H1 (cell line): ENCODE measurements at regions not wholly inside any gene's neighbourhood (a gene's known extent, or its start where the extent isn't known, plus 50 kb on each side); places are given as distances from the start of the nearest gene placed in this dataset.

Source experiments
- CTCF ChIA-PET: fragments of 300-600 bp; sonication (Branson Sonifier 250); formaldehyde crosslinking; loops from one replicate; lab custom pipeline; 2021; ENCODE audit not compliant: partially characterized antibody; lab: Charles Lee
- POLR2A ChIA-PET: fragments of 300-600 bp; sonication (Branson Sonifier 250); formaldehyde crosslinking; loops from one replicate; lab custom pipeline; 2021; ENCODE audit warnings: inconsistent platforms; ENCODE audit not compliant: partially characterized antibody; lab: Charles Lee
- DNase-seq, 2 experiments: peaks; one replicate each; pipeline versions ENCODE4 v3.0.0 to v3.0.0-alpha.2; 2010 to 2022; ENCODE audit warnings: low spot score in 2 of 2, low read depth in 1 of 2, mixed read lengths in 1 of 2
- FAIRE-seq: peaks from 2 replicates; lab custom pipeline; 2011; peaks lifted over from hg19 to GRCh38; lab: Jason Lieb, UNC
- H2AFZ ChIP-seq: 2 replicates; pipeline ENCODE4 v1.8.1; 2012; ENCODE audit warnings: low read length, inconsistent platforms
- H2AK5ac ChIP-seq: 2 replicates; pipeline ENCODE4 v1.6.1; 2013; ENCODE audit warnings: low read depth, low read length
- H2BK120ac ChIP-seq: replicated peaks from 2 replicates; pipeline ENCODE3; 2013; ENCODE audit warnings: low read depth, low read length, inconsistent platforms
- H2BK12ac ChIP-seq: 2 replicates; pipeline ENCODE4 v1.6.1; 2013; ENCODE audit warnings: low read depth, low read length
- H2BK15ac ChIP-seq: 2 replicates; pipeline ENCODE4 v1.6.1; 2013; ENCODE audit warnings: low read length
- H2BK20ac ChIP-seq: 2 replicates; pipeline ENCODE4 v1.6.1; 2013; ENCODE audit warnings: low read length
- H2BK5ac ChIP-seq: 2 replicates; pipeline ENCODE4 v1.6.1; 2013; ENCODE audit warnings: low read depth, low read length
- H3K14ac ChIP-seq: 2 replicates; pipeline ENCODE4 v1.6.1; 2013; ENCODE audit warnings: inconsistent platforms; ENCODE audit not compliant: insufficient read length
- H3K18ac ChIP-seq: 2 replicates; pipeline ENCODE4 v1.6.1; 2013; ENCODE audit warnings: low read length; ENCODE audit errors: extremely low read depth
- H3K23ac ChIP-seq: 2 replicates; pipeline ENCODE4 v1.6.1; 2013; ENCODE audit warnings: inconsistent platforms; ENCODE audit not compliant: insufficient read length
- H3K23me2 ChIP-seq: 2 replicates; pipeline ENCODE4 v1.6.1; 2013; ENCODE audit warnings: low read depth, low read length
- H3K27ac ChIP-seq: 2 replicates; pipeline ENCODE4 v1.6.1; 2011; ENCODE audit warnings: low read depth, low read length, inconsistent platforms
- H3K27me3 ChIP-seq, 4 experiments: replicated peaks in 1 of 4; 1 replicate in 1 of 4; 2 replicates in 3 of 4; pipeline versions ENCODE4 v1.6.1 to v1.8.1; 2011 to 2013; ENCODE audit warnings: low read length in 3 of 4, mild to moderate bottlenecking in 3 of 4, inconsistent platforms in 2 of 4, mixed read lengths in 2 of 4, moderate library complexity in 1 of 4; ENCODE audit not compliant: control insufficient read depth in 3 of 4, insufficient read depth in 3 of 4; ENCODE audit errors: extremely low read depth in 1 of 4
- H3K36me3 ChIP-seq, 4 experiments: 2 replicates each; pipeline versions ENCODE4 v1.6.1 to v1.8.1; 2011 to 2013; ENCODE audit warnings: mild to moderate bottlenecking in 4 of 4, low read length in 3 of 4, moderate library complexity in 2 of 4, control low read depth in 1 of 4, inconsistent platforms in 1 of 4; ENCODE audit not compliant: insufficient read depth in 4 of 4, control insufficient read depth in 2 of 4
- H3K4ac ChIP-seq: replicated peaks from 2 replicates; pipeline ENCODE3; 2013; ENCODE audit warnings: low read length, low read depth, mixed read lengths, inconsistent platforms; ENCODE audit not compliant: insufficient read length
- H3K4me1 ChIP-seq, 4 experiments: replicated peaks in 1 of 4; 1 replicate in 1 of 4; 2 replicates in 3 of 4; pipeline versions ENCODE4 v1.6.1 to v1.8.1; 2011 to 2013; ENCODE audit warnings: low read length in 3 of 4, inconsistent platforms in 2 of 4, mixed read lengths in 1 of 4; ENCODE audit not compliant: insufficient read depth in 4 of 4, control insufficient read depth in 3 of 4
- H3K4me2 ChIP-seq, 2 experiments: 2 replicates each; pipeline versions ENCODE4 v1.6.1 to v1.8.1; 2011 to 2013; ENCODE audit warnings: low read depth in 2 of 2, low read length in 2 of 2, control low read depth in 1 of 2, inconsistent platforms in 1 of 2, mild to moderate bottlenecking in 1 of 2; ENCODE audit not compliant: insufficient read depth in 1 of 2
- H3K4me3 ChIP-seq, 4 experiments: fragments of 200-600, 300-600 bp in 1 of 4; sonication (generic), shearing (Covaris generic), sonication (Bioruptor Twin) in 1 of 4; 2 replicates each; pipeline versions ENCODE4 v1.5.1 to v1.8.1; 2011 to 2016; ENCODE audit warnings: low read length in 4 of 4, low read depth in 3 of 4, control low read depth in 2 of 4, inconsistent platforms in 2 of 4, mild to moderate bottlenecking in 2 of 4, mixed read lengths in 1 of 4, moderate library complexity in 1 of 4; ENCODE audit not compliant: insufficient read depth in 2 of 4; ENCODE audit errors: extremely low read depth in 1 of 4
- H3K56ac ChIP-seq: replicated peaks from 2 replicates; pipeline ENCODE3; 2013; ENCODE audit warnings: low read depth, mild to moderate bottlenecking, mixed read lengths, low read length, inconsistent platforms; ENCODE audit not compliant: insufficient read length
- H3K79me1 ChIP-seq: 2 replicates; pipeline ENCODE4 v1.6.1; 2013; ENCODE audit warnings: low read depth, low read length, control low read depth
- H3K79me2 ChIP-seq, 2 experiments: 2 replicates each; pipeline versions ENCODE4 v1.6.1 to v1.8.1; 2012 to 2013; ENCODE audit warnings: low read length in 2 of 2, mild to moderate bottlenecking in 2 of 2, inconsistent platforms in 1 of 2; ENCODE audit not compliant: insufficient read depth in 2 of 2, control insufficient read depth in 1 of 2
- H3K9ac ChIP-seq, 4 experiments: replicated peaks in 1 of 4; 1 replicate in 1 of 4; 2 replicates in 3 of 4; pipeline versions ENCODE4 v1.6.1 to v1.8.1; 2011 to 2013; ENCODE audit warnings: low read depth in 3 of 4, low read length in 3 of 4, control low read depth in 2 of 4, mild to moderate bottlenecking in 2 of 4, moderate library complexity in 2 of 4, inconsistent platforms in 1 of 4; ENCODE audit errors: extremely low read depth in 1 of 4
- H3K9me3 ChIP-seq, 2 experiments: 2 replicates each; pipeline versions ENCODE4 v1.6.1 to v1.8.1; 2012 to 2013; ENCODE audit warnings: mild to moderate bottlenecking in 2 of 2, moderate library complexity in 2 of 2, control low read depth in 1 of 2, inconsistent platforms in 1 of 2, low read depth in 1 of 2, low read length in 1 of 2, mixed read lengths in 1 of 2; ENCODE audit not compliant: insufficient read depth in 2 of 2
- H4K20me1 ChIP-seq, 2 experiments: replicated peaks in 1 of 2; 2 replicates each; pipeline versions ENCODE3 to v1.8.1; 2011 to 2013; ENCODE audit warnings: inconsistent platforms in 2 of 2, low read length in 2 of 2, mild to moderate bottlenecking in 1 of 2; ENCODE audit not compliant: insufficient read depth in 2 of 2, control insufficient read depth in 1 of 2
- H4K5ac ChIP-seq: 2 replicates; pipeline ENCODE4 v1.6.1; 2013; ENCODE audit warnings: low read length, low read depth, mixed read lengths, inconsistent platforms; ENCODE audit not compliant: insufficient read length
- H4K8ac ChIP-seq: 2 replicates; pipeline ENCODE4 v1.8.0; 2013; ENCODE audit warnings: mild to moderate bottlenecking, moderate library complexity, low read length, inconsistent platforms; ENCODE audit not compliant: insufficient read depth; ENCODE audit errors: extremely low read depth
- H4K91ac ChIP-seq: replicated peaks from 2 replicates; pipeline ENCODE3; 2013; ENCODE audit warnings: low read length, mixed read lengths, inconsistent platforms; ENCODE audit not compliant: insufficient read length
- ASH2L ChIP-seq: fragments of 200-600, 300-600 bp; sonication (generic); IDR thresholded peaks from one replicate; pipeline ENCODE4 v1.7.1; 2017; ENCODE audit warnings: low read length
- CHD1 ChIP-seq: IDR thresholded peaks from 2 replicates; pipeline ENCODE4 v1.6.1; 2012; ENCODE audit warnings: low read depth, low read length, improper control_type of control experiment
- CREB1 ChIP-seq: IDR thresholded peaks from 2 replicates; pipeline ENCODE4 v1.6.1; 2012; ENCODE audit warnings: inconsistent platforms
- EP300 ChIP-seq, 2 experiments: IDR thresholded peaks; 1 replicate in 1 of 2; 2 replicates in 1 of 2; pipeline ENCODE4 v1.6.1; 2011 to 2012; ENCODE audit warnings: low read depth in 2 of 2, low read length in 2 of 2, mild to moderate bottlenecking in 2 of 2, borderline replicate concordance in 1 of 2, inconsistent platforms in 1 of 2, moderate library complexity in 1 of 2
- SIRT6 ChIP-seq: IDR thresholded peaks from one replicate; pipeline ENCODE4 v1.7.1; 2012; ENCODE audit warnings: low read length, inconsistent platforms
- TBP ChIP-seq: IDR thresholded peaks from 2 replicates; pipeline ENCODE4 v1.6.1; 2011; ENCODE audit warnings: low read depth, low read length, improper control_type of control experiment

DNA sequence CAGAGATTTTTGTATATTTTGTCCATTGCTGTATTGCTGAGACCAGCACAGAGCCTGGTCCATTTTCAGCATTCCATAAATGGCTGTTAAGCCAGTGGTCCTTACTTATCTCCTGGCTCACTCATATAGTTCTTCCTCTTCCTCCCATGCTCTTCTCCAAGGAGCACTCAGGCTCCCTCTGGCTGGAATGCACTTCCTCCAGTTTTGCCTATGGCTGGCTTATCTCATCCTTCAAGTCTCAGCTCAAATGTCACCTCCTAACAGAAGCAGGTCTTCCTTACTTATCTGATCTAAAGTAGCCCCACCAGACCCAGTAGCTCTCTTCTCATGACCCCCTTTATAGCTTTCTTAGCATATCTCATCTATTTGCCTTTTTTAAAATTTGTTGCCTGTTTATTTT lies 146.9 kb downstream of the SLC30A10 start:
- TF ChIP-seq CREB1 (no peak), ASH2L (no peak), CHD1 (no peak), TBP (no peak), SIRT6 (no peak), EP300 (IDR thresholded peaks at IDR 0.05; ENCODE audit: borderline replicate concordance in 1 of 2, low read depth in 2 of 2, low read length in 2 of 2) (no peak)
- Histone ChIP-seq H3K56ac (no peak overlapping the region), H3K4me1 (no peaks in the 10 kb centered on the region; a peak in 1 of 7 replicates), H3K9me3 (no peaks in the 10 kb centered on the region), H4K5ac (no peak overlapping the region), H3K27ac (no peak overlapping the region), H3K79me2 (no peaks in the 10 kb centered on the region), H3K9ac (no peak overlapping the region), H3K23ac (no peak overlapping the region), H2BK120ac (no peak overlapping the region), H3K36me3 (no peaks in the 10 kb centered on the region), H3K4me2 (no peak overlapping the region), H3K23me2 (no peaks in the 10 kb centered on the region), H2BK5ac (no peak overlapping the region), H3K4me3 (no peak overlapping the region), H2AFZ (no peak overlapping the region), H2BK20ac (no peak overlapping the region), H4K20me1 (no peaks in the 10 kb centered on the region), H4K91ac (no peak overlapping the region), H4K8ac (no peak overlapping the region), H3K27me3 (no peaks in the 10 kb centered on the region), H3K4ac (no peak overlapping the region), H3K79me1 (no peaks in the 10 kb centered on the region), H3K18ac (no peak overlapping the region), H3K14ac (no peak overlapping the region), H2AK5ac (no peak overlapping the region), H2BK12ac (no peak overlapping the region), H2BK15ac (no peak overlapping the region)
- DNase-seq (no peak), FAIRE-seq (no peak)
- ChIA-PET CTCF (interaction anchor here (1.0 to 1.4 kb wide), 2 partner anchors 9 to 31 kb away, joined by 4 to 5 read pairs; no protein-coding TSS in a partner anchor), POLR2A (no interaction called here)
